Trophoblast cell (in vitro differentiated cells and primary cell): ENCODE measurements at regions not wholly inside any gene's neighbourhood (a gene's known extent, or its start where the extent isn't known, plus 50 kb on each side); places are given as distances from the start of the nearest gene placed in this dataset.

Experiments
- DNase-seq, 2 donors: peaks; one replicate each; pipeline ENCODE4 v3.0.0-alpha.2; 2016
- H2AFZ ChIP-seq: 2 replicates; pipeline ENCODE4 v1.6.1; 2013; ENCODE audit warnings: low read length, moderate library complexity, mild to moderate bottlenecking; ENCODE audit not compliant: insufficient read depth, poor library complexity
- H2AK5ac ChIP-seq: 2 replicates; pipeline ENCODE4 v1.6.1; 2013; ENCODE audit warnings: mild to moderate bottlenecking, low read length
- H2BK120ac ChIP-seq: 2 replicates; pipeline ENCODE4 v1.6.1; 2013; ENCODE audit warnings: low read length, mild to moderate bottlenecking, moderate library complexity; ENCODE audit not compliant: insufficient read depth, poor library complexity
- H2BK12ac ChIP-seq: 2 replicates; pipeline ENCODE4 v1.6.1; 2013; ENCODE audit warnings: mild to moderate bottlenecking, low read length, moderate library complexity
- H2BK5ac ChIP-seq: 2 replicates; pipeline ENCODE4 v1.6.1; 2013; ENCODE audit warnings: low read length, low read depth, moderate library complexity, mild to moderate bottlenecking; ENCODE audit not compliant: poor library complexity
- H3K14ac ChIP-seq: 2 replicates; pipeline ENCODE4 v1.6.1; 2013; ENCODE audit warnings: mild to moderate bottlenecking, low read length
- H3K18ac ChIP-seq: 2 replicates; pipeline ENCODE4 v1.6.1; 2013; ENCODE audit warnings: mild to moderate bottlenecking, low read length
- H3K23ac ChIP-seq: 2 replicates; pipeline ENCODE4 v1.6.1; 2013; ENCODE audit warnings: low read length
- H3K27ac ChIP-seq: 2 replicates; pipeline ENCODE4 v1.5.1; 2013; ENCODE audit warnings: low read depth, mild to moderate bottlenecking, inconsistent platforms, low read length, moderate library complexity
- H3K27me3 ChIP-seq: 2 replicates; pipeline ENCODE4 v1.6.1; 2013; ENCODE audit warnings: inconsistent platforms, mild to moderate bottlenecking, low read length, moderate library complexity; ENCODE audit not compliant: insufficient read depth
- H3K36me3 ChIP-seq, 2 experiments: 1 replicate in 1 of 2; 2 replicates in 1 of 2; pipeline ENCODE4 v1.6.1; 2013; ENCODE audit warnings: low read length in 2 of 2, mild to moderate bottlenecking in 2 of 2, moderate library complexity in 1 of 2; ENCODE audit not compliant: insufficient read depth in 2 of 2, control insufficient read depth in 1 of 2
- H3K4ac ChIP-seq: 2 replicates; pipeline ENCODE4 v1.6.1; 2013; ENCODE audit warnings: low read depth, mild to moderate bottlenecking, low read length, moderate library complexity
- H3K4me1 ChIP-seq, 2 experiments: 1 replicate in 1 of 2; 2 replicates in 1 of 2; pipeline ENCODE4 v1.6.1; 2013; ENCODE audit warnings: low read length in 2 of 2, mild to moderate bottlenecking in 2 of 2, moderate library complexity in 1 of 2; ENCODE audit not compliant: insufficient read depth in 2 of 2, control insufficient read depth in 1 of 2
- H3K4me2 ChIP-seq: 2 replicates; pipeline ENCODE4 v1.6.1; 2013; ENCODE audit warnings: inconsistent platforms, mild to moderate bottlenecking, low read length, moderate library complexity
- H3K4me3 ChIP-seq: 2 replicates; pipeline ENCODE4 v1.5.1; 2013; ENCODE audit warnings: mild to moderate bottlenecking, low read depth, low read length, inconsistent platforms
- H3K79me1 ChIP-seq: one replicate; pipeline ENCODE4 v1.6.1; 2013; ENCODE audit warnings: low read length
- H3K79me2 ChIP-seq: 2 replicates; pipeline ENCODE4 v1.6.1; 2013; ENCODE audit warnings: low read length, mild to moderate bottlenecking; ENCODE audit not compliant: control insufficient read depth, insufficient read depth, poor library complexity
- H3K9ac ChIP-seq: 2 replicates; pipeline ENCODE4 v1.6.1; 2013; ENCODE audit warnings: mild to moderate bottlenecking, low read length
- H3K9me3 ChIP-seq: 2 replicates; pipeline ENCODE4 v1.6.1; 2013; ENCODE audit warnings: low read depth, mild to moderate bottlenecking, control low read depth, inconsistent platforms, low read length; ENCODE audit not compliant: insufficient read depth
- H4K12ac ChIP-seq: 2 replicates; pipeline ENCODE4 v1.6.1; 2013; ENCODE audit warnings: low read depth, mild to moderate bottlenecking, low read length, moderate library complexity
- H4K8ac ChIP-seq: 2 replicates; pipeline ENCODE4 v1.6.1; 2013; ENCODE audit warnings: low read depth, mild to moderate bottlenecking, low read length, moderate library complexity
- H4K91ac ChIP-seq: one replicate; pipeline ENCODE4 v1.6.1; 2013; ENCODE audit warnings: low read depth, mild to moderate bottlenecking, low read length, moderate library complexity
- WGBS: extraction: QIAGEN DNeasy Blood & Tissue Kit; methylation state at CpG from one replicate; pipeline ENCODE4 v1.1.7; 2013; ENCODE audit warnings: missing lambda C conversion rate; ENCODE audit not compliant: insufficient read length, insufficient coverage; ENCODE audit errors: extremely low coverage; 5-methylcytosine and 5-hydroxymethylcytosine counted together

DNA sequence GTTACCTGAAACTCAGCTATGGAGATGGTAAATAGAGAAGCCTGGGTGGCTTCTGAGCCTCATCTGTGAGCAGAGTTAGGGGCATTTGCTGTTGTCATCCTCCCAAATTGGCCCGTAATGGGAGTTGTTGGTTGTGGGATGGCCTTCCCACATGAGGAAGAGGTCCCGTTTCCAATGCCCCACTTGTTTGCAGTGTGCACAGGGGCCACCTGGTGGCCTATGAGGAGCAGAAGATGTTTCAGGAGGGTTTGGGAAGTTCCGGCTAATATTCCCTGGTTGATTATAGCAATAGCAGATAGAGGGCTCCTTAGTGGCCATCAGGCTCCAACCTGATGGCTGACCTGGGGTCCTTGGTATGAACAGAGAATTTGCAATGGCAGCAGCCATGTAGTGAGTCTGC, 1546.5 kb downstream of the OTOL1 start:
- no peak overlapping the region for H3K9ac ChIP-seq
- H3K4me2 ChIP-seq = no peak overlapping the region
- H4K91ac ChIP-seq = no peak overlapping the region
- H2AK5ac ChIP-seq = no peak overlapping the region
- no peak overlapping the region for H2AFZ ChIP-seq
- H3K79me2 ChIP-seq = no peaks in the 10 kb centered on the region
- H3K4me3 ChIP-seq = no peak overlapping the region
- DNase-seq = peak in 1 of 2 donors; percentile 13
- no peaks in the 10 kb centered on the region for H3K79me1 ChIP-seq
- no peak overlapping the region for H2BK5ac ChIP-seq
- H4K8ac ChIP-seq = no peak overlapping the region
- H3K23ac ChIP-seq = no peak overlapping the region
- no peaks in the 10 kb centered on the region for H3K36me3 ChIP-seq
- H3K14ac ChIP-seq = no peak overlapping the region
- no peak overlapping the region for H3K4ac ChIP-seq
- no peaks in the 10 kb centered on the region for H3K27me3 ChIP-seq
- no peaks in the 10 kb centered on the region for H3K9me3 ChIP-seq
- no peak overlapping the region for H3K27ac ChIP-seq
- H3K4me1 ChIP-seq = no peaks in the 10 kb centered on the region
- no peak overlapping the region for H2BK120ac ChIP-seq
- no peak overlapping the region for H4K12ac ChIP-seq
- WGBS = no CpG with 5 or more reads among the region's 3 CpGs
- H2BK12ac ChIP-seq = no peak overlapping the region
- no peak overlapping the region for H3K18ac ChIP-seq

DNA sequence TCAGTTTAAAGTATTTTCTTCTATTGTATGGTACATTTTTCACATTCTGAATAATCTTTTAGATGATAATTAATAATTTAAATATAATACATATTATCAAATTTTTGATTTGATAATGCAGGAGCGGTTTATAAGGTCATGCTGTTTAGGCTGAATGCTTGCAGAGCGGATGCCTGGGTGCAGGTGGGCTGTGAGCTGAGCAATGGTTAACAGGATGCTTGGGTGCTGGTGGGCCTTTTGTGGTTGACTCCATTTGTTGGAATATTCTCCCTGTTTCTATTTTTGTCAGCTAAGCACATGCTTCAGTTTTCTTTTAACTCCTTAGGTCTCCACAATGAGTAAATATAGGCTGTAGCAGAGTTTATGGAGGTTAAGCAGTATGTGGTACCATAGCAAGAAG, 1549.3 kb downstream of the OTOL1 start:
- H3K79me2 ChIP-seq = no peaks in the 10 kb centered on the region
- H3K79me1 ChIP-seq = no peaks in the 10 kb centered on the region
- no peaks in the 10 kb centered on the region for H3K4me1 ChIP-seq
- no peak overlapping the region for H3K23ac ChIP-seq
- no peak overlapping the region for H3K4me2 ChIP-seq
- no peak overlapping the region for H2BK120ac ChIP-seq
- H2AFZ ChIP-seq = no peak overlapping the region
- no peak overlapping the region for H3K14ac ChIP-seq
- H3K27me3 ChIP-seq = no peaks in the 10 kb centered on the region
- no peak overlapping the region for H4K91ac ChIP-seq
- no peak overlapping the region for H4K12ac ChIP-seq
- H3K4me3 ChIP-seq = no peak overlapping the region
- WGBS = no CpG with 5 or more reads among the region's 2 CpGs
- H3K27ac ChIP-seq = no peak overlapping the region
- H2AK5ac ChIP-seq = no peak overlapping the region
- no peak overlapping the region for H3K9ac ChIP-seq
- H2BK5ac ChIP-seq = no peak overlapping the region
- DNase-seq = no peak
- H3K4ac ChIP-seq = no peak overlapping the region
- H3K18ac ChIP-seq = no peak overlapping the region
- no peak overlapping the region for H4K8ac ChIP-seq
- H3K36me3 ChIP-seq = no peaks in the 10 kb centered on the region
- no peak overlapping the region for H2BK12ac ChIP-seq
- no peaks in the 10 kb centered on the region for H3K9me3 ChIP-seq

DNA sequence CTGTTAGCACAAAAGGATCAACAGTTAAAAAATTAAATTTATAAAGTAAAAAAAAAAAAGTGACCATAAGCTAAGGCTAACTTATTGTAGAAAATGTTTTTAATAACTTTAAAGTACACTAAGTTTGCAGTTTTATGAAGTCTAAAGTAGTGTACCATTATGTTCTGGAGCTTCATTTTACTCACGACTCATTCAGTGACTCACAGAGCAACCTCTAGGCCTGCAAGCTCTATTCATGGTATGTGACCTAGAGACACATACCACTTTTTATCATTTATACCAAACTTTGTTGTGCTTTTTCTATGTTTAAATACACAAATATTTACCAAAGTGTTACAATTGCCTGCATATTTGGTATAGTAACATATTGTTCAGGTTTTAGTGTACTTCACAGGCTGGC, 1552.3 kb downstream of the OTOL1 start:
- no peak overlapping the region for H3K4me3 ChIP-seq
- no peak overlapping the region for H3K9ac ChIP-seq
- no peak overlapping the region for H3K23ac ChIP-seq
- H3K14ac ChIP-seq = no peak overlapping the region
- H3K9me3 ChIP-seq = no peaks in the 10 kb centered on the region
- no peak overlapping the region for H4K12ac ChIP-seq
- no peak overlapping the region for H2AK5ac ChIP-seq
- H4K8ac ChIP-seq = no peak overlapping the region
- no peaks in the 10 kb centered on the region for H3K36me3 ChIP-seq
- no peak overlapping the region for H2BK12ac ChIP-seq
- WGBS = no CpG with 5 or more reads among the region's 1 CpG
- H2BK5ac ChIP-seq = no peak overlapping the region
- H3K4me1 ChIP-seq = no peaks in the 10 kb centered on the region
- no peak overlapping the region for H3K4me2 ChIP-seq
- no peak overlapping the region for H2AFZ ChIP-seq
- no peaks in the 10 kb centered on the region for H3K79me2 ChIP-seq
- no peak overlapping the region for H3K4ac ChIP-seq
- no peak overlapping the region for H3K27ac ChIP-seq
- no peaks in the 10 kb centered on the region for H3K27me3 ChIP-seq
- H3K18ac ChIP-seq = no peak overlapping the region
- no peak overlapping the region for H2BK120ac ChIP-seq
- no peak overlapping the region for H4K91ac ChIP-seq
- no peaks in the 10 kb centered on the region for H3K79me1 ChIP-seq
- no peak for DNase-seq

DNA sequence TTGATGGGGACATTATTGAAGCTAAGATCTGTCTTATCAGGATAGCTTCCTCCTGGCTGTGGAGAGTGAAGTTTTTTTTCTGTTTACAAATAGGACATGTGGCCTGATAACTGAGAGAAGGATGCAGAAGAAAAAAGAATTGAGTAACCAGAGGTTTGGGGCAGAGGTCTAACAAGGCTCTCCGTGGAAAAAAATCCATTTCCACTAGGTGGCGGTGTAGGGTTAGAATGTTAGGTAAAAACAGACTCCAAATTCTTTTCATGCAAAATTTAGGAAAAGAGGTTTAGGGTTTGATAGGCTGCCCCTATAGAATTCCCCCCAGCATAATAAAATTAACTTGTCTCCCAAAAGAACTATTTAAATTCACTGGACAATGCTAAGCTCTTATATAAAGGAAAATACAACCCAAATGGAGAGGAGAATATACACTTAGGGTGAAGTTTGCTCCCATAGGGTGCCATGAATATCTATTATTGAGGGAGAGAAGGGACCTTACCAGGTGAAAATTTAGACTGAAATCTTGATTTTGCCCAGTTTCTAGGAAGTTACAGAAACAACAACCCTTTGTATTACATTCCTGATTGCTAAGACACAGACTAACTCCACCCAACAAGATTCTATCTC, 1560.4 kb downstream of the OTOL1 start:
- H3K27me3 ChIP-seq = no peaks in the 10 kb centered on the region
- WGBS = no CpG with 5 or more reads among the region's 2 CpGs
- H3K4me2 ChIP-seq = no peak overlapping the region
- H4K12ac ChIP-seq = no peak overlapping the region
- H3K18ac ChIP-seq = no peak overlapping the region
- H3K4me3 ChIP-seq = no peak overlapping the region
- no peak overlapping the region for H4K8ac ChIP-seq
- H3K9me3 ChIP-seq = no peaks in the 10 kb centered on the region
- no peaks in the 10 kb centered on the region for H3K79me2 ChIP-seq
- no peak overlapping the region for H2AFZ ChIP-seq
- no peak overlapping the region for H3K14ac ChIP-seq
- H3K4ac ChIP-seq = no peak overlapping the region
- no peaks in the 10 kb centered on the region for H3K36me3 ChIP-seq
- no peak overlapping the region for H2BK5ac ChIP-seq
- H3K4me1 ChIP-seq = no peaks in the 10 kb centered on the region
- H2BK120ac ChIP-seq = no peak overlapping the region
- H3K27ac ChIP-seq = no peak overlapping the region
- no peak overlapping the region for H4K91ac ChIP-seq
- no peak overlapping the region for H2BK12ac ChIP-seq
- H2AK5ac ChIP-seq = no peak overlapping the region
- no peaks in the 10 kb centered on the region for H3K79me1 ChIP-seq
- H3K23ac ChIP-seq = no peak overlapping the region
- no peak overlapping the region for H3K9ac ChIP-seq
- DNase-seq = peak; percentile 10 to 71
